Prostate gland (tissue), 2 donors: ENCODE measurements at regions not wholly inside any gene's neighbourhood (a gene's known extent, or its start where the extent isn't known, plus 50 kb on each side); places are given as distances from the start of the nearest gene placed in this dataset.

Source experiments
- CTCF ChIP-seq, 4 experiments: fragments of 200-600 bp in 2 of 4; fragments of 450-650 bp in 2 of 4; sonication (generic) in 2 of 4; IDR thresholded peaks; 1 replicate in 3 of 4; 2 replicates in 1 of 4; pipeline ENCODE4 v1.5.1; 2016 to 2019; ENCODE audit warnings: antibody characterized with exemption in 4 of 4, mild to moderate bottlenecking in 2 of 4, moderate library complexity in 2 of 4
- POLR2A ChIP-seq: fragments of 450-650 bp; IDR thresholded peaks from one replicate; pipeline ENCODE4 v1.6.1; 2016; ENCODE audit warnings: antibody characterized with exemption, mild to moderate bottlenecking
- POLR2AphosphoS5 ChIP-seq: sonication (generic); formaldehyde crosslinking; IDR thresholded peaks from one replicate; pipeline ENCODE4 v1.6.1; 2017; ENCODE audit warnings: antibody characterized with exemption

- TF ChIP-seq CTCF (IDR thresholded peaks at IDR 0.05) (no peak), POLR2AphosphoS5 (no peak), POLR2A (no peak)
Observed at GRCh38 chr14:51500776-51501175, 150.9 kb upstream of the FRMD6 start.
